ENCODE measurements at regions not wholly inside any gene's neighbourhood (a gene's known extent, or its start where the extent isn't known, plus 50 kb on each side); places are given as distances from the start of the nearest gene placed in this dataset.

- H3K4me3 ChIP-seq (replicated peaks in 1 of 4; ENCODE audit: control extremely low read depth in 1 of 4, insufficient read depth in 1 of 4, low read depth in 3 of 4, low read length in 4 of 4): no peak overlapping the region
- no peak overlapping the region for H3K9ac ChIP-seq (ENCODE audit: insufficient read depth, low read length)
- no peaks in the 10 kb centered on the region for H3K4me1 ChIP-seq (ENCODE audit: control insufficient read depth, extremely low read depth, insufficient read depth, low read length)
- no peaks in the 10 kb centered on the region for H3K36me3 ChIP-seq (ENCODE audit: control insufficient read depth, insufficient read depth, low read length)
- no peak overlapping the region for H2AFZ ChIP-seq (ENCODE audit: low read length)
- no peaks in the 10 kb centered on the region for H3K27me3 ChIP-seq (ENCODE audit: control insufficient read depth, insufficient read depth, low read length)
- no peaks in the 10 kb centered on the region for H3K79me2 ChIP-seq (ENCODE audit: control insufficient read depth, insufficient read depth, low read length)
- no peak for DNase-seq (ENCODE audit: low read depth in 2 of 2)
- no peaks in the 10 kb centered on the region for H4K20me1 ChIP-seq (ENCODE audit: control insufficient read depth, extremely low read depth, insufficient read depth, low read length)
- no peaks in the 10 kb centered on the region for H3K9me3 ChIP-seq (ENCODE audit: control insufficient read depth, insufficient read depth, low read depth, low read length)
- no peak overlapping the region for H3K27ac ChIP-seq (ENCODE audit: insufficient read depth, low read length)
- no peak for TF ChIP-seq CTCF (conservative IDR thresholded peaks at IDR 0.05 in 1 of 2, IDR thresholded peaks at IDR 0.05 in 1 of 2; ENCODE audit: low read depth in 1 of 2, low read length in 2 of 2)
- TF ChIP-seq EZH2 (IDR thresholded peaks at IDR 0.05; ENCODE audit: low read length, missing control alignments): no peak
- H3K4me2 ChIP-seq (ENCODE audit: extremely low read depth, insufficient read depth, low read length): no peak overlapping the region
Observed at GRCh38 chr7:108802650-108803049, 233.0 kb downstream of the DNAJB9 start.

GRCh38 chr7:108805808-108806397, 236.2 kb downstream of the DNAJB9 start:
- Histone ChIP-seq H3K4me1 (ENCODE audit: control insufficient read depth, extremely low read depth, insufficient read depth, low read length) (no peaks in the 10 kb centered on the region), H2AFZ (ENCODE audit: low read length) (peak overlapping the region; percentile 35), H3K36me3 (ENCODE audit: control insufficient read depth, insufficient read depth, low read length) (no peaks in the 10 kb centered on the region), H3K9ac (ENCODE audit: insufficient read depth, low read length) (no peak overlapping the region), H3K27me3 (ENCODE audit: control insufficient read depth, insufficient read depth, low read length) (no peaks in the 10 kb centered on the region), H3K79me2 (ENCODE audit: control insufficient read depth, insufficient read depth, low read length) (no peaks in the 10 kb centered on the region), H3K4me3 (replicated peaks in 1 of 4; ENCODE audit: control extremely low read depth in 1 of 4, insufficient read depth in 1 of 4, low read depth in 3 of 4, low read length in 4 of 4) (no peak overlapping the region), H3K27ac (ENCODE audit: insufficient read depth, low read length) (no peak overlapping the region), H3K4me2 (ENCODE audit: extremely low read depth, insufficient read depth, low read length) (no peak overlapping the region), H4K20me1 (ENCODE audit: control insufficient read depth, extremely low read depth, insufficient read depth, low read length) (no peaks in the 10 kb centered on the region), H3K9me3 (ENCODE audit: control insufficient read depth, insufficient read depth, low read depth, low read length) (no peaks in the 10 kb centered on the region)
- peak in 1 of 2 donors; percentile 55 for TF ChIP-seq CTCF (conservative IDR thresholded peaks at IDR 0.05 in 1 of 2, IDR thresholded peaks at IDR 0.05 in 1 of 2; ENCODE audit: low read depth in 1 of 2, low read length in 2 of 2)
- no peak for TF ChIP-seq EZH2 (IDR thresholded peaks at IDR 0.05; ENCODE audit: low read length, missing control alignments)
- peak; percentile 20 to 45 for DNase-seq (ENCODE audit: low read depth in 2 of 2)

GRCh38 chr7:108808549-108809266, 239.0 kb downstream of the DNAJB9 start:
- Histone ChIP-seq H3K27ac (ENCODE audit: insufficient read depth, low read length) (no peak overlapping the region), H3K4me3 (replicated peaks in 1 of 4; ENCODE audit: control extremely low read depth in 1 of 4, insufficient read depth in 1 of 4, low read depth in 3 of 4, low read length in 4 of 4) (no peak overlapping the region), H3K9me3 (ENCODE audit: control insufficient read depth, insufficient read depth, low read depth, low read length) (no peaks in the 10 kb centered on the region), H3K79me2 (ENCODE audit: control insufficient read depth, insufficient read depth, low read length) (no peaks in the 10 kb centered on the region), H3K4me2 (ENCODE audit: extremely low read depth, insufficient read depth, low read length) (no peak overlapping the region), H3K27me3 (ENCODE audit: control insufficient read depth, insufficient read depth, low read length) (no peaks in the 10 kb centered on the region), H3K9ac (ENCODE audit: insufficient read depth, low read length) (no peak overlapping the region), H4K20me1 (ENCODE audit: control insufficient read depth, extremely low read depth, insufficient read depth, low read length) (no peaks in the 10 kb centered on the region), H2AFZ (ENCODE audit: low read length) (no peak overlapping the region), H3K36me3 (ENCODE audit: control insufficient read depth, insufficient read depth, low read length) (no peaks in the 10 kb centered on the region), H3K4me1 (ENCODE audit: control insufficient read depth, extremely low read depth, insufficient read depth, low read length) (no peaks in the 10 kb centered on the region)
- no peak for TF ChIP-seq EZH2 (IDR thresholded peaks at IDR 0.05; ENCODE audit: low read length, missing control alignments)
- TF ChIP-seq CTCF (conservative IDR thresholded peaks at IDR 0.05 in 1 of 2, IDR thresholded peaks at IDR 0.05 in 1 of 2; ENCODE audit: low read depth in 1 of 2, low read length in 2 of 2): no peak
- no peak for DNase-seq (ENCODE audit: low read depth in 2 of 2)

All from fibroblast of lung (primary cell).